LHCN-M2 (cell line): ENCODE measurements at regions not wholly inside any gene's neighbourhood (a gene's known extent, or its start where the extent isn't known, plus 50 kb on each side); places are given as distances from the start of the nearest gene placed in this dataset.
A peak's percentile ranks its signal among the peaks of the same experiment; 100 is the strongest.
"Not testable (repeated sequence)": the region's sequence is repeated elsewhere in the genome, so short reads cannot be mapped to it uniquely, and the experiment has no call there.

Experiments
- DNase-seq: peaks from one replicate; pipeline ENCODE4 v3.0.0-alpha.2; 2012; ENCODE audit warnings: low read depth

DNA sequence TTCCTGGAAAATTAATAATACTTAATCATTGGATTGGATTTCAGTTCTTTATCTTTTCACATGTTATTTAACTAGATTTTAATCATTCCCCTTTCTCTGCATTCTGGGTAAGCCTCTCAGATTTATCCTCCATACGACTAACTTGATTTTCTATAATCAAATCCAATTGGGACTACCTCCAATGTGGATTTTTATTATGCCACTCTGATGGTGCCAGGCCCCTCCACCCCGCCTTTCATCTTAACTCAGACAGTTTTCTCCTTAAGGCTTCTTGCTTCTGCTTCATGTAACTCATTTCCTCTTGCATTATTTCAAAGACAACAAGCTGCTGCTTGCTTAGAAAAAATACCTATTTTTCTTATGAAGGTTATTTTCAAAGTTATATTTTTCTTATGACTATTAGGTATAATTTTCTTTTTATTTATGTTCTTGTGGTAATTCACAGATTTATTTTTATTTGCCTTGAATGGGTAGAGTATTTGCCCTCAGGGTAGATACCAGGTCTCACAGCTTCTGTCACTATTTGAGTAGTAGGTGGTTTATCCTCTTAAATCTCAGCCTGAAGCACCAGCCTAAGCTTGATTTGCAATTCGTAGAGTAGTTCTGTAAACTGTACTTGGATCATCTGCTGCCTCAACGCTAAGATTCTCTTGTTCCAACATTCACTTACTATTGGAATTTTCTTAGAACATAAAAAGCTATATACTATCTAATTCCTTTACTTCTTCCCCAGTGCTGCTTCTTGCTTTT, 659.0 kb upstream of the ARRDC3 start:
- no peak for DNase-seq

DNA sequence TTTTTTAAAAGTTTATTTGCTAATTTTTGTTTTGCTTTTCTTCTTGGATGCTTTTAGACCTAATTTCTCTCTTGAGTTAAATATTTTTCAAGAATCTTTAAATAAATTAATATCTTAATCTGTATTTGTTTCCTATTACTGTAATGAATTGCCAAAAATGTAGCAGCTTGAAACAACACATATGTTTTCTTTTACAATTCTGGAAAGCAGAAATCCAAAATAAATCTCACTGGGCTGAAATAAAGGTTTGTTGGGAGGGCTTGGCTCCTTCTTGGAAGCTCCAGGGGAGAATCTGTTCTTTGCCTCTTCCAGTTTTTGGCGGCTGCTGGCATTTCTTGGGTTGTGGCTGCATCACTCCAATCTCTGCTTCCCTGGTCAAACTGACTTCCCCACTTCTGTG, 658.1 kb upstream of the ARRDC3 start:
- no peak for DNase-seq

DNA sequence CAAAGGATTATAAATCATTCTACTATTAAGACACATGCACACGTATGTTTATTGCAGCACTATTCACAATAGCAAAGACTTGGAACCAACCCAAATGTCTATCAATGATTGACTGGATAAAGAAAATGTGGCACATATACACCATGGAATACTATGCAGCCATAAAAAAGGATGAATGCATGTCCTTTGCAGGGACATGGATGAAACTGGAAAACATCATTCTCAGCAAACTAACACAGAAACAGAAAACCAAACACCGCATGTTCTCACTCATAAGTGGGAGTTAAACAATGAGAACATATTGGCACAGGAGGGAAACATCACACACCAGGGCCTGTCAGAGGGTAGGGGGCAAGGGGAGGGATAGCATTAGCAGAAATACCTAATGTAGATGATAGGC, 646.7 kb upstream of the ARRDC3 start:
- not testable (repeated sequence) for DNase-seq

GRCh38 chr5:92023555-92023954, 640.4 kb upstream of the ARRDC3 start:
- no peak for DNase-seq

DNA sequence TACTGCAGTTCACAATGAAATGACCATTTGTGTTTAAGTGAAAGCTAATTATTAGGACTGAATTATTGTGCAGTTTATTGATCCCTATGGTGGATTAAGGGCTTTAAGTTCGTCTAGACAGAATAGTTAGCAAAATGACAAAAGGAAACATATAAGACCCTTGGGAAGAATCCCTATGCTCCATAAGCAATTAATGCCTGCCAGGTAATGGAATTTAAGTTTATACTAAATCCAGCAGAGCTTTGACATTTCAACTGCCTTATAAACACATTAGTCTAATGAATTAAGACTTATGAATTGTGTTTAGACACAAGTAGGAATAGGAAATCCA, 640.0 kb upstream of the ARRDC3 start:
- DNase-seq = no peak

DNA sequence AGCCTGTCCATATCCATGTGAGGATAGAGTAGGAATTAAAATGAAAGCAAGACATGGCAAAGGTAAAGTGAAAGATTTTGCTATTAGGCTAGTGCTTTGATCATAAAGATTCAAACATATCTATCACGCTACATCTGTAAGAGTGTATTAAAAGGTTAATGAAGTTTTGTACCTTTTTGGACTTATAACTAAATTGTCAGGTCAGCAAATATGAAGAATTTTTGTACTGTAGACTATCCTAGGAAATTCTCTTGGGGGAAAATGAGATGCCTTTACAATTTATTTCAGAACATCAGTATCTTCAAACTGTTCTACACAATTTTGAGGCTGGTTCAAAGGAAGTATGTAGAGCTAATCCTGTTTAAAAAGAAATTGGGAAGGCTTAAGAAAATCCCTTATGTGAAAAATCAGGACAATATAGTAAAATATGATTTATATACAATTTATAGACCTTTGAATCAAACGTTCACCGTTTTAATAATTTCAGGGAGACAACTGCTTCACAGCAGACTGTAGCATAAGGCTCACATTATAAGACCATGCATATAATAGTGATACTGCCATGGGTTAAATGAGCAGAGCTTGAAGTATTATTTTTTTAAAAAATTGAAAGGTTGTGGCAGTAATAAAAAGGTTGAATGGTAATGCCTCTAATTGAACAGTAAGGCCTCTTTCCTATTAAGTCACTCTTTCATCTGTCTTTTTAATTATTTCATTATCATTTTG, 639.5 kb upstream of the ARRDC3 start:
- no peak for DNase-seq

- DNase-seq = peak; percentile 47
Measured at GRCh38 chr5:92019376-92019990, 636.4 kb upstream of the ARRDC3 start.

DNA sequence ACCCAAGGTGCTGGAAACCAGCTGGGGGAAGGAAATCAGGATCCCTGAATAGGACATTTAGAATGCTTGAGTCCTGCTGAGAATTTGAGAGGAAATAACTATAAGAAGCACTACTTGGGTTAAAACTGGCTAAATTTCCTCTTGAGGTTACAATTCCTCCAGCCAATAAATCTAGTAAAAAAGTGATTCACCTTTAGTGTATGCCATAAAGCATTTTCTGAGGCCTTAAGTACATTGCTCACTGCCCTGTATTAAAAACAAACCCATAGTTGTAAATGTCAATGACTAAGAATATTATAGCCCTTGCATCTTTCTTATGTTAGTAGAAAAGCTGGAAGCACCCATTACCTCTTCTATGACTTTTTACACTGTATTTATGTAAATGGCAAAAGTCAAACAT, 634.7 kb upstream of the ARRDC3 start:
- peak; percentile 87 for DNase-seq

DNA sequence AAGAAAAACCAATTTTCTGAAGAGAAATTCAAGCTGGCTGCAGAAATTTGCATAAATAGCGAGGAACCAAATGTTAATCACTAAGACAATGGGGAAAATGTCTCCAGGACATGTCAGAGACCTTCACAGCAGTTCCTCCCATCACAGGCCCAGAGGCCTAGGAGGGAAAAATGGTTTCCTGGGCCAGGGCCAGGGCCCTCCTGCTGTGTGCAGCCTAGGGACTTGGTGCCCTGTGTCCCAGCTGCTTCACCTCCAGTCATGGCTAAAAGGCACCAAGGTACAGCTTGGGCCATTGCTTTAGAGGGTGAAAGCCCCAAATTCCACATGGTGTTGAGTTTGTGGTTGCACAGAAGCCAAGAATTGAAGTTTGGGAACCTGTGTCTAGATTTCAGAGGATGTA, 628.7 kb upstream of the ARRDC3 start:
- DNase-seq = not testable (repeated sequence)

GRCh38 chr5:92003806-92004205, 620.7 kb upstream of the ARRDC3 start:
- DNase-seq = no peak

GRCh38 chr5:92002721-92003274, 619.7 kb upstream of the ARRDC3 start:
- no peak for DNase-seq

GRCh38 chr5:91998774-91999173, 615.7 kb upstream of the ARRDC3 start:
- no peak for DNase-seq

DNA sequence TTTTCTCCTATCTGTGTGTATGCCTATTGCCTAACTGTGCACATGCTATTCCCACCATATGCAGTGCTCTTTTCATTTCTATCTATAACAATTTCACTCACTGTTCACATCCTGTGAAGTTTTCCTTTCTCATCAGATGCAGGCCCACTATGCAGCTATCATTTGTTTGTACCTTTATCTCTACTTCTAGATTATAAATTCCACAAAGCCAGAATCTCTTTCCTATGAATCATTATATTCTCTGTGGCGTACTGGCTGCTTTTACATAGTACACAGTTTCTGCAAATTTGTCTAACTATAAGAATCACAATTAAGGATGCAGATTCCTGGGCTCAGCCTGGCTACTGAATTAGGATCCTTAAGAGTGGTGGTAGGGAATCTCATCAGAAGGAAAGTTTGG, 600.8 kb upstream of the ARRDC3 start:
- DNase-seq = no peak

- DNase-seq = no peak
Measured at GRCh38 chr5:91978221-91978882, 595.2 kb upstream of the ARRDC3 start.

DNA sequence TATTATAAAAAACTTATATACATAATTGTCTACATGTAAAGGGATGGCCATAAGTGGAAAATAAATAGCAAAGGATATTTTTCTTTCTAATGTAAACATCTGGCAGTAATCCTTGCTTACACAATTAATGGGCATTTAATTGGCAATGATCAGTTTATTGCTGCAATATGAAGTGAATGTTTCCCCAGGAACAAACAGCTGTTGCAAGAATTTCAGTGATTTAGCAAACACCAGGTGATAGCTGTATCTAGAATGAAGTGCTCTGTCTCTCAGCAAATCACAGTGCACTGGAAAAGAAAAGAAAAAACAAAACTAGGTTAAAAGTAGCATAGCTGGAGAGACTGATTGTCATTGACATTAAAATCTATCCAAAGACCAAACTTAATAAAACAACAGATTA, 594.5 kb upstream of the ARRDC3 start:
- no peak for DNase-seq

DNA sequence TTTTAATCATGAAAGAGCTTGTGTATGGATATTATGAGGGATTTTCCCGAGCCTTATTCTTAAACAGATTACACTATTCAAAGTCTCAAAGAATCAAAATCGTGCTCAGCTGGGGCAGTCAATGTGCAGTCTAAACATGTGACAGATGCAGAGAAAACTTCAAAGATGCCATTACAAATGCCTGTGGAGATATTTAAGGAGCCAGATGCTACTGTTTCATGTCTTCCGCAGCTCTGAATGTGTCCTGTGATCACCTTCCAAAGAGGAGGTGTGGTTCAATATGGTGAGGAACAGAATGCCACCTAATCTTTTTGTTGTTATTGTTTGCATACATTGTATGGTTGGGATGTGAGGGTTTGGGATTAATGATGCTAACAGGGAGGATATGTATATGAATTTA, 593.3 kb upstream of the ARRDC3 start:
- no peak for DNase-seq

DNA sequence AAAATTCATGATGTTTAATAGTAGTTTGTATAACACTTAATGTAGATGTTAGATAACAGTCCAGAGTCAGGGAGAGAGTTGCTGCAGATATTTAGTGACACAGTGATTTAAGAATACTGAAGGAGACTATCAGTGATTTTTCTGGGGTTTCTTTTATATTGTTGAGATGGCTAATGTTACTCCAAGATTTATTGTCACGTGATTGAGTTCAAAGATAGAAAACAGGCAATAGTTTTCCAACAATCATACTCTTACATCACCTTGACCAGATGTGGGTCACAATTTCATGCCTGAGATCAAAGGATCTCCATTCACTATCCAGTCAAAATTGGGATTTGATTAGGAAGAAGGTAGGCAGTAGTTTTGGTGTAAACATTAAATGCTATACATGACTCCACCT, 580.0 kb upstream of the ARRDC3 start:
- DNase-seq = no peak

DNA sequence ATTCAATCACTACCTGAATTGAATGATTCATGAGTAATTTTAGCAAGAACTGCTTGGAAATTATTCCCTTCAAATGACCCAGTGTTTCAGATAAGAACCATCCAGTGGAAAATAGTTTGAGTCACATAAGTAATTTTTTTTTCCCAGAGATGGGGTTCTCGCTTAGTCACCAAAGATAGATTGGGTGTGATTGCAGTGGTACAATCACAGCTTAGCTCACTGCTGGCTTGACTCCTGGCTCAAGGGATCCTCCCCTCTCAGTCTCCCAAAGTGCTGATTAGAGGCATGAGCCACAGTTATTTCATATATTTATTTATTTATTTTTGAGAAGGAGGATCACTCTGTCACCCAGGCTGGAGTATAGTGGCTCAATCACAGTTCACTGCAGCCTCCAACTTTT, 574.5 kb upstream of the ARRDC3 start:
- DNase-seq = peak; percentile 21

DNA sequence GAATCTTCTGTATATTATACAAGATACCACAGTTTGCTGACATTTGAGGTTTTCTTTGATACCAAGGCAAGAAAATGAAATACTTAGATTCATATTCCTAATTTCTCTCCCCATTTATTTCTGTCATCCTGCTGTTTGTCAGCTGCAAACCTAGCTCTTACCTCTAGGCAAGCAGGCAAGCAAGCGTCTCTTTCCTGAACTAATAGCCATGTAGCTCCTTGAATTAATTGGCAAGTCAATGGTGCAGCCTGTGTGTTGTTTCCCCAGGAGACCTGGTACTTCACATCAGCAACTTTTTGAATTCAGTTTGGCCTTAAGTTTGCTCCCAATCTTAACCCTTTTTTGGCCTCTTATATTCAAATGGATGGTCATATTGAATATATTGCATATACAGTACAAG, 573.6 kb upstream of the ARRDC3 start:
- no peak for DNase-seq

- DNase-seq = no peak
Measured at GRCh38 chr5:91955610-91956009, 572.5 kb upstream of the ARRDC3 start.

DNA sequence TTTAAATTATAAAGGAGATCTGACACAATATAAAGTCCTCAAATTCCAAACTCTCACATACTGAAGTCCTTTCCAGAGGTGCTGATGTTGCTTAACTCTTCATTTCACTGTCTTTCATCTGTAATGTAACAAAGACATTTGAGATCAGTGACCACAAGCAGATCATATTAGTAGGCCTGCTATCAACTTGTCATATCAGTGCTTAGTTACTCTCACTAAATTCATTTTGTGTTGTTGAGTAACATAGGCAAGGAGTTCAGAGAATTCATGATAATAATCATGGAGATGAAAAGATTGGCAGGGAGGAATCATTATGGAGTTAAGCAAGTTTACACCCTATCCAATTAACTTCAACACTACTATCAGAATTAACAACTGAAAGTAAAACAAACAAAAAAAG, 571.0 kb upstream of the ARRDC3 start:
- no peak for DNase-seq

DNA sequence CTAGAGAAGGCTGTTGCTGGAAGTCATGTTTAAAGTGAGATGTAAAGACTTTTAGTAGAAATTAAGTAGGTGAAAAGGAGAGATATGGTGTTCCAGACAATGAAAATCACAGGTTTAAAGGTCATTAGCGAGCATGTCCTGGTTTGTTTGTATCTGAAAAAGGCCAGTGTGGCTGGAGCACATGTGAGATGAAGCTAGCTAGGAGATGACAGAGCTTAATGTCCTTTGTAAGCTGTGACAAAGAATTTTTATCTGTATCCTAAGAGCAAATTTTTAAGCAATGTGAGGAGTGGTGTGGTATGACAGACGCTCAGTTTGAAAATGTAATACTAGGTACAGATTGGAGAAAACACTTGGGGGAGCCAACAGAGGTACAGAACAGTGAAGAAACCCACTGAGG, 567.2 kb upstream of the ARRDC3 start:
- DNase-seq = no peak
